WTC11 (cell line): ENCODE measurements at regions not wholly inside any gene's neighbourhood (a gene's known extent, or its start where the extent isn't known, plus 50 kb on each side); places are given as distances from the start of the nearest gene placed in this dataset.

Experiments
- ATAC-seq: fragments of 200-7000 bp; cut with Tn5 transposase; 2 replicates; pipeline ENCODE4 v1.10.0; 2021; ENCODE audit warnings: mild to moderate bottlenecking, moderate library complexity
- CTCF ChIA-PET: fragments of 300-600 bp; sonication (Branson Sonifier 250); formaldehyde crosslinking; loops from one replicate; lab custom pipeline; 2021; ENCODE audit warnings: antibody characterized with exemption; lab: Charles Lee
- POLR2A ChIA-PET: fragments of 350-600 bp; sonication (Branson Sonifier 250); formaldehyde crosslinking; loops from one replicate; lab custom pipeline; 2021; ENCODE audit warnings: antibody characterized with exemption; lab: Charles Lee
- DNase-seq: peaks from one replicate; pipeline ENCODE4 v3.0.0; 2021; ENCODE audit warnings: low spot score
- H3K27ac Mint-ChIP-seq: 2 replicates; pipeline ENCODE4 v1.8.0; 2021; ENCODE audit warnings: mixed read lengths
- H3K27me3 Mint-ChIP-seq: 2 replicates; pipeline ENCODE4 v1.8.0; 2021; ENCODE audit warnings: low read depth, mild to moderate bottlenecking, moderate library complexity, mixed read lengths
- H3K36me3 Mint-ChIP-seq: 2 replicates; pipeline ENCODE4 v1.8.0; 2021; ENCODE audit warnings: mixed read lengths
- H3K4me1 Mint-ChIP-seq: 2 replicates; pipeline ENCODE4 v1.8.0; 2022; ENCODE audit warnings: mixed read lengths
- H3K4me3 Mint-ChIP-seq: 2 replicates; pipeline ENCODE4 v1.8.0; 2021; ENCODE audit warnings: mild to moderate bottlenecking, moderate library complexity, mixed read lengths
- H3K9me3 Mint-ChIP-seq: 2 replicates; pipeline ENCODE4 v1.8.0; 2021; ENCODE audit warnings: mixed read lengths
- ETV6 ChIP-seq: sonication (generic); formaldehyde crosslinking; IDR thresholded peaks from 2 replicates; pipeline ENCODE4 v1.8.1; 2022; ENCODE audit warnings: mild to moderate bottlenecking, missing genetic modification reagents
- FOXP1 ChIP-seq: sonication (generic); formaldehyde crosslinking; IDR thresholded peaks from 2 replicates; pipeline ENCODE4 v1.8.0; 2022; ENCODE audit warnings: missing genetic modification reagents, mild to moderate bottlenecking, moderate library complexity, borderline replicate concordance
- GTF2I ChIP-seq: fragments of 250-450 bp; sonication (Bioruptor Pico); conservative IDR thresholded peaks from 2 replicates; pipeline ENCODE4 v1.4.0; 2021; ENCODE audit warnings: mild to moderate bottlenecking
- MXD4 ChIP-seq: fragments of 250-450 bp; sonication (Bioruptor Pico); IDR thresholded peaks from 2 replicates; pipeline ENCODE4 v1.8.0; 2021; ENCODE audit warnings: mild to moderate bottlenecking, moderate library complexity, borderline replicate concordance
- NFE2L1 ChIP-seq: sonication (generic); formaldehyde crosslinking; IDR thresholded peaks from 2 replicates; pipeline ENCODE4 v1.8.1; 2023; ENCODE audit warnings: missing genetic modification reagents
- NR3C1 ChIP-seq: sonication (generic); formaldehyde crosslinking; conservative IDR thresholded peaks from 2 replicates; pipeline ENCODE4 v1.8.1; 2023; ENCODE audit warnings: low read depth, mild to moderate bottlenecking, missing genetic modification reagents
- OVOL2 ChIP-seq: fragments of 250-450 bp; sonication (Bioruptor Pico); IDR thresholded peaks from 2 replicates; pipeline ENCODE4 v1.9.0; 2021; ENCODE audit warnings: mild to moderate bottlenecking, borderline replicate concordance
- SMAD4 ChIP-seq: sonication (generic); formaldehyde crosslinking; IDR thresholded peaks from 2 replicates; pipeline ENCODE4 v1.8.0; 2022; ENCODE audit warnings: mild to moderate bottlenecking, missing genetic modification reagents
- SP1 ChIP-seq: sonication (generic); formaldehyde crosslinking; conservative IDR thresholded peaks from 2 replicates; pipeline ENCODE4 v1.8.1; 2022; ENCODE audit warnings: missing genetic modification reagents
- TEAD1 ChIP-seq: sonication (generic); formaldehyde crosslinking; IDR thresholded peaks from 2 replicates; pipeline ENCODE4 v1.8.0; 2022; ENCODE audit warnings: mild to moderate bottlenecking, missing genetic modification reagents
- ZBTB21 ChIP-seq: sonication (generic); formaldehyde crosslinking; IDR thresholded peaks from 2 replicates; pipeline ENCODE4 v1.8.1; 2023; ENCODE audit warnings: mild to moderate bottlenecking, missing genetic modification reagents, borderline replicate concordance
- ZNF232 ChIP-seq: sonication (generic); formaldehyde crosslinking; IDR thresholded peaks from 2 replicates; pipeline ENCODE4 v1.8.0; 2022; ENCODE audit warnings: mild to moderate bottlenecking, missing genetic modification reagents
- ZNF263 ChIP-seq: sonication (generic); formaldehyde crosslinking; IDR thresholded peaks from 2 replicates; pipeline ENCODE4 v1.8.1; 2022; ENCODE audit warnings: low read depth, mild to moderate bottlenecking, moderate library complexity, missing genetic modification reagents
- TF ChIP-seq, protein P1 (sequence below): sonication (generic); formaldehyde crosslinking; IDR thresholded peaks from 2 replicates; pipeline ENCODE4 v1.8.1; 2023; ENCODE audit warnings: mild to moderate bottlenecking, missing genetic modification reagents, moderate library complexity
- TF ChIP-seq, protein P2 (sequence below): sonication (generic); formaldehyde crosslinking; IDR thresholded peaks from 2 replicates; pipeline ENCODE4 v1.8.1; 2022; ENCODE audit warnings: low read depth, missing genetic modification reagents, borderline replicate concordance
- TF ChIP-seq, protein P3 (sequence below): fragments of 200-600 bp; IDR thresholded peaks from 2 replicates; pipeline ENCODE4 v1.8.0; 2022; ENCODE audit warnings: antibody characterized with exemption
- TF ChIP-seq, protein P4 (sequence below): sonication (generic); formaldehyde crosslinking; IDR thresholded peaks from 2 replicates; pipeline ENCODE4 v1.8.1; 2023; ENCODE audit warnings: mild to moderate bottlenecking, missing genetic modification reagents
- TF ChIP-seq, protein P5 (sequence below): sonication (generic); formaldehyde crosslinking; IDR thresholded peaks from 2 replicates; pipeline ENCODE4 v1.8.1; 2023; ENCODE audit warnings: mild to moderate bottlenecking, missing genetic modification reagents, borderline replicate concordance
- TF ChIP-seq, protein P6 (sequence below): sonication (generic); formaldehyde crosslinking; IDR thresholded peaks from 2 replicates; pipeline ENCODE4 v1.8.1; 2022; ENCODE audit warnings: missing genetic modification reagents, borderline replicate concordance

DNA sequence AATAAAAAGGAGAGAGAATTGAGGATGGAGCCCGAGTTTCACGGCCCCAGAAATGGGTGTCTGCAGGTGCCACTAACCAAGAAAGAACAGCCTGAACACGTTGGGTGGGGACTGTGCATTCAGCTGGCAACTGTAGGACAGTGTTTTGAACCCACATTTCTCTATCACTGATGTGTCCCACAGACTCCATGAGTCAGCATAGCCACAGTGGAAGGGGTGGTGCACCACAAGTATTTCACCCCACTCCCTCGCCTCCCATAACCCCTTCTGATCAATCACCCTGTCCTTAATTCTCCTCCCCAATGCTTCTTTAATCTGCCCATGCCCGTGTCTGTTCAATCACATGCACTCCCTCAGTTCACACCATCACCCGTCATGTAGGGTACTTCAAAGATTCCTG is 291.5 kb downstream of the ZNF516 start:
- ChIA-PET POLR2A (no interaction called here), CTCF (no interaction called here)
- TF ChIP-seq, protein P1, sequence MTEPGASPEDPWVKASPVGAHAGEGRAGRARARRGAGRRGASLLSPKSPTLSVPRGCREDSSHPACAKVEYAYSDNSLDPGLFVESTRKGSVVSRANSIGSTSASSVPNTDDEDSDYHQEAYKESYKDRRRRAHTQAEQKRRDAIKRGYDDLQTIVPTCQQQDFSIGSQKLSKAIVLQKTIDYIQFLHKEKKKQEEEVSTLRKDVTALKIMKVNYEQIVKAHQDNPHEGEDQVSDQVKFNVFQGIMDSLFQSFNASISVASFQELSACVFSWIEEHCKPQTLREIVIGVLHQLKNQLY (CRISPR knock-in tag) = no peak
- TF ChIP-seq SMAD4 (CRISPR knock-in tag) (no peak), FOXP1 (CRISPR knock-in tag) (no peak), SP1 (CRISPR knock-in tag) (no peak), GTF2I (CRISPR knock-in tag) (no peak), MXD4 (CRISPR knock-in tag) (no peak), ZNF232 (no peak), NFE2L1 (CRISPR knock-in tag) (no peak), ETV6 (no peak)
- TF ChIP-seq, protein P2, sequence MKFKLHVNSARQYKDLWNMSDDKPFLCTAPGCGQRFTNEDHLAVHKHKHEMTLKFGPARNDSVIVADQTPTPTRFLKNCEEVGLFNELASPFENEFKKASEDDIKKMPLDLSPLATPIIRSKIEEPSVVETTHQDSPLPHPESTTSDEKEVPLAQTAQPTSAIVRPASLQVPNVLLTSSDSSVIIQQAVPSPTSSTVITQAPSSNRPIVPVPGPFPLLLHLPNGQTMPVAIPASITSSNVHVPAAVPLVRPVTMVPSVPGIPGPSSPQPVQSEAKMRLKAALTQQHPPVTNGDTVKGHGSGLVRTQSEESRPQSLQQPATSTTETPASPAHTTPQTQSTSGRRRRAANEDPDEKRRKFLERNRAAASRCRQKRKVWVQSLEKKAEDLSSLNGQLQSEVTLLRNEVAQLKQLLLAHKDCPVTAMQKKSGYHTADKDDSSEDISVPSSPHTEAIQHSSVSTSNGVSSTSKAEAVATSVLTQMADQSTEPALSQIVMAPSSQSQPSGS (CRISPR knock-in tag) = no peak
- TF ChIP-seq, protein P3, sequence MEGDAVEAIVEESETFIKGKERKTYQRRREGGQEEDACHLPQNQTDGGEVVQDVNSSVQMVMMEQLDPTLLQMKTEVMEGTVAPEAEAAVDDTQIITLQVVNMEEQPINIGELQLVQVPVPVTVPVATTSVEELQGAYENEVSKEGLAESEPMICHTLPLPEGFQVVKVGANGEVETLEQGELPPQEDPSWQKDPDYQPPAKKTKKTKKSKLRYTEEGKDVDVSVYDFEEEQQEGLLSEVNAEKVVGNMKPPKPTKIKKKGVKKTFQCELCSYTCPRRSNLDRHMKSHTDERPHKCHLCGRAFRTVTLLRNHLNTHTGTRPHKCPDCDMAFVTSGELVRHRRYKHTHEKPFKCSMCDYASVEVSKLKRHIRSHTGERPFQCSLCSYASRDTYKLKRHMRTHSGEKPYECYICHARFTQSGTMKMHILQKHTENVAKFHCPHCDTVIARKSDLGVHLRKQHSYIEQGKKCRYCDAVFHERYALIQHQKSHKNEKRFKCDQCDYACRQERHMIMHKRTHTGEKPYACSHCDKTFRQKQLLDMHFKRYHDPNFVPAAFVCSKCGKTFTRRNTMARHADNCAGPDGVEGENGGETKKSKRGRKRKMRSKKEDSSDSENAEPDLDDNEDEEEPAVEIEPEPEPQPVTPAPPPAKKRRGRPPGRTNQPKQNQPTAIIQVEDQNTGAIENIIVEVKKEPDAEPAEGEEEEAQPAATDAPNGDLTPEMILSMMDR = no peak
- TF ChIP-seq, protein P4, sequence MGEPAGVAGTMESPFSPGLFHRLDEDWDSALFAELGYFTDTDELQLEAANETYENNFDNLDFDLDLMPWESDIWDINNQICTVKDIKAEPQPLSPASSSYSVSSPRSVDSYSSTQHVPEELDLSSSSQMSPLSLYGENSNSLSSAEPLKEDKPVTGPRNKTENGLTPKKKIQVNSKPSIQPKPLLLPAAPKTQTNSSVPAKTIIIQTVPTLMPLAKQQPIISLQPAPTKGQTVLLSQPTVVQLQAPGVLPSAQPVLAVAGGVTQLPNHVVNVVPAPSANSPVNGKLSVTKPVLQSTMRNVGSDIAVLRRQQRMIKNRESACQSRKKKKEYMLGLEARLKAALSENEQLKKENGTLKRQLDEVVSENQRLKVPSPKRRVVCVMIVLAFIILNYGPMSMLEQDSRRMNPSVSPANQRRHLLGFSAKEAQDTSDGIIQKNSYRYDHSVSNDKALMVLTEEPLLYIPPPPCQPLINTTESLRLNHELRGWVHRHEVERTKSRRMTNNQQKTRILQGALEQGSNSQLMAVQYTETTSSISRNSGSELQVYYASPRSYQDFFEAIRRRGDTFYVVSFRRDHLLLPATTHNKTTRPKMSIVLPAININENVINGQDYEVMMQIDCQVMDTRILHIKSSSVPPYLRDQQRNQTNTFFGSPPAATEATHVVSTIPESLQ = no peak
- TF ChIP-seq, protein P5, sequence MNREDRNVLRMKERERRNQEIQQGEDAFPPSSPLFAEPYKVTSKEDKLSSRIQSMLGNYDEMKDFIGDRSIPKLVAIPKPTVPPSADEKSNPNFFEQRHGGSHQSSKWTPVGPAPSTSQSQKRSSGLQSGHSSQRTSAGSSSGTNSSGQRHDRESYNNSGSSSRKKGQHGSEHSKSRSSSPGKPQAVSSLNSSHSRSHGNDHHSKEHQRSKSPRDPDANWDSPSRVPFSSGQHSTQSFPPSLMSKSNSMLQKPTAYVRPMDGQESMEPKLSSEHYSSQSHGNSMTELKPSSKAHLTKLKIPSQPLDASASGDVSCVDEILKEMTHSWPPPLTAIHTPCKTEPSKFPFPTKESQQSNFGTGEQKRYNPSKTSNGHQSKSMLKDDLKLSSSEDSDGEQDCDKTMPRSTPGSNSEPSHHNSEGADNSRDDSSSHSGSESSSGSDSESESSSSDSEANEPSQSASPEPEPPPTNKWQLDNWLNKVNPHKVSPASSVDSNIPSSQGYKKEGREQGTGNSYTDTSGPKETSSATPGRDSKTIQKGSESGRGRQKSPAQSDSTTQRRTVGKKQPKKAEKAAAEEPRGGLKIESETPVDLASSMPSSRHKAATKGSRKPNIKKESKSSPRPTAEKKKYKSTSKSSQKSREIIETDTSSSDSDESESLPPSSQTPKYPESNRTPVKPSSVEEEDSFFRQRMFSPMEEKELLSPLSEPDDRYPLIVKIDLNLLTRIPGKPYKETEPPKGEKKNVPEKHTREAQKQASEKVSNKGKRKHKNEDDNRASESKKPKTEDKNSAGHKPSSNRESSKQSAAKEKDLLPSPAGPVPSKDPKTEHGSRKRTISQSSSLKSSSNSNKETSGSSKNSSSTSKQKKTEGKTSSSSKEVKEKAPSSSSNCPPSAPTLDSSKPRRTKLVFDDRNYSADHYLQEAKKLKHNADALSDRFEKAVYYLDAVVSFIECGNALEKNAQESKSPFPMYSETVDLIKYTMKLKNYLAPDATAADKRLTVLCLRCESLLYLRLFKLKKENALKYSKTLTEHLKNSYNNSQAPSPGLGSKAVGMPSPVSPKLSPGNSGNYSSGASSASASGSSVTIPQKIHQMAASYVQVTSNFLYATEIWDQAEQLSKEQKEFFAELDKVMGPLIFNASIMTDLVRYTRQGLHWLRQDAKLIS (CRISPR knock-in tag) = no peak
- no peak overlapping the region for H3K4me3 Mint-ChIP-seq
- ATAC-seq = no peak
- 0 out of 2 replicates have a peak, but pooled peaks cover 3% of the 10 kb centered on the region for H3K4me1 Mint-ChIP-seq
- no peaks in the 10 kb centered on the region for H3K27me3 Mint-ChIP-seq
- peaks cover 22% of the 10 kb centered on the region for H3K36me3 Mint-ChIP-seq
- no peak overlapping the region for H3K27ac Mint-ChIP-seq
- peaks cover 32% of the 10 kb centered on the region for H3K9me3 Mint-ChIP-seq
- no peak for DNase-seq

DNA sequence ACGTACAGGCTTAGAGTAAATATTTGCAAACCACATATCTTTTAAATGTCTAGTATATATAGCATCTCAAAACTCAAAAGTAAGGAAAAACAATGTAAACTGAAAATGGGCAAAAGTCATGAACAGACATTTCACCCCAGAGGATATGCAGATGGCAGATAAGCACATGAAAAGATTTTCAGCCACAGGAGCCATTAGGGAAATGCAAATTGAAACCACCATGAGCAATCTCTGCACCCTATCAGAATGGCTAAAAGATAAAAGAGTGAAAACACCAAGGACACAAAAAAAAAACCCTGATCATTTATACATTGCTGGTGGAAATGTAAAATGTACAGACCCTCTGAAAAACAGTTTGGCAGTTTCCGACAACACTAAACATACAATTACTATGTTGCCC is 292.7 kb downstream of the ZNF516 start:
- no peak overlapping the region for H3K4me3 Mint-ChIP-seq
- no peak overlapping the region for H3K27ac Mint-ChIP-seq
- no peak for DNase-seq
- ATAC-seq = no peak
- H3K4me1 Mint-ChIP-seq = 0 out of 2 replicates have a peak, but pooled peaks cover 3% of the 10 kb centered on the region
- ChIA-PET POLR2A (no interaction called here), CTCF (no interaction called here)
- TF ChIP-seq, protein P6, sequence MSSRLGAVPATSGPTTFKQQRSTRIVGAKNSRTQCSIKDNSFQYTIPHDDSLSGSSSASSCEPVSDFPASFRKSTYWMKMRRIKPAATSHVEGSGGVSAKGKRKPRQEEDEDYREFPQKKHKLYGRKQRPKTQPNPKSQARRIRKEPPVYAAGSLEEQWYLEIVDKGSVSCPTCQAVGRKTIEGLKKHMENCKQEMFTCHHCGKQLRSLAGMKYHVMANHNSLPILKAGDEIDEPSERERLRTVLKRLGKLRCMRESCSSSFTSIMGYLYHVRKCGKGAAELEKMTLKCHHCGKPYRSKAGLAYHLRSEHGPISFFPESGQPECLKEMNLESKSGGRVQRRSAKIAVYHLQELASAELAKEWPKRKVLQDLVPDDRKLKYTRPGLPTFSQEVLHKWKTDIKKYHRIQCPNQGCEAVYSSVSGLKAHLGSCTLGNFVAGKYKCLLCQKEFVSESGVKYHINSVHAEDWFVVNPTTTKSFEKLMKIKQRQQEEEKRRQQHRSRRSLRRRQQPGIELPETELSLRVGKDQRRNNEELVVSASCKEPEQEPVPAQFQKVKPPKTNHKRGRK (CRISPR knock-in tag) = no peak
- TF ChIP-seq ZNF263 (CRISPR knock-in tag) (no peak), OVOL2 (CRISPR knock-in tag) (no peak), ZBTB21 (no peak), TEAD1 (CRISPR knock-in tag) (no peak), NR3C1 (CRISPR knock-in tag) (no peak)
- TF ChIP-seq, all 79 proteins: peak for 0
- Mint-ChIP-seq H3K36me3 (peaks cover 22% of the 10 kb centered on the region), H3K27me3 (no peaks in the 10 kb centered on the region), H3K9me3 (peaks cover 32% of the 10 kb centered on the region)
